Panc1 (cell line): ENCODE measurements at regions not wholly inside any gene's neighbourhood (a gene's known extent, or its start where the extent isn't known, plus 50 kb on each side); places are given as distances from the start of the nearest gene placed in this dataset.

Experiments
- ATAC-seq: fragments of 200-7000 bp; cut with Tn5 transposase; 2 replicates; pipeline ENCODE4 v1.9.1; 2020; ENCODE audit warnings: mild to moderate bottlenecking, moderate library complexity
- BruUV-seq: library from RNA; stranded (reverse); fragments of 400-500 nt; replicated peaks from 2 replicates; lab custom pipeline; 2021; lab: Mats Ljungman, UMichigan
- CTCF ChIA-PET: fragments of 300-600 bp; sonication (Branson Sonifier 250); formaldehyde crosslinking; loops from one replicate; lab custom pipeline; 2022; ENCODE audit warnings: antibody characterized with exemption; lab: Charles Lee
- POLR2A ChIA-PET: fragments of 300-600 bp; sonication (Branson Sonifier 250); formaldehyde crosslinking; loops from one replicate; lab custom pipeline; 2022; ENCODE audit warnings: antibody characterized with exemption; lab: Charles Lee
- DNase-seq: peaks from one replicate; pipeline ENCODE4 v3.0.0-alpha.2; 2010; ENCODE audit warnings: low read depth, low spot score
- H3K27ac ChIP-seq: 2 replicates; pipeline ENCODE4 v1.5.1; 2011; ENCODE audit warnings: mild to moderate bottlenecking, low read length, inconsistent platforms
- H3K27me3 ChIP-seq: fragments of 200-500 bp; sonication (Bioruptor generic); 2 replicates; pipeline ENCODE4 v1.6.0; 2014; ENCODE audit warnings: low read length, inconsistent platforms; ENCODE audit not compliant: control insufficient read depth, insufficient read depth
- H3K36me3 ChIP-seq: fragments of 200-500 bp; sonication (Bioruptor generic); 2 replicates; pipeline ENCODE4 v1.5.1; 2014; ENCODE audit warnings: inconsistent platforms, mild to moderate bottlenecking, low read length, moderate library complexity; ENCODE audit not compliant: control insufficient read depth, insufficient read depth
- H3K4me1 ChIP-seq: 2 replicates; pipeline ENCODE4 v1.5.1; 2011; ENCODE audit warnings: inconsistent platforms, mild to moderate bottlenecking, low read length, moderate library complexity; ENCODE audit not compliant: control insufficient read depth, insufficient read depth
- H3K4me3 ChIP-seq, 2 experiments: 2 replicates each; pipeline ENCODE4 v1.5.1; 2011 to 2012; ENCODE audit warnings: low read depth in 2 of 2, low read length in 2 of 2, mild to moderate bottlenecking in 2 of 2, inconsistent platforms in 1 of 2, moderate library complexity in 1 of 2
- H3K9me3 ChIP-seq: fragments of 200-500 bp; sonication (Bioruptor generic); 2 replicates; pipeline ENCODE4 v1.5.1; 2014; ENCODE audit warnings: low read depth, mild to moderate bottlenecking, inconsistent platforms, low read length, moderate library complexity; ENCODE audit not compliant: control insufficient read depth, insufficient read depth
- POLR2AphosphoS5 ChIP-seq: IDR thresholded peaks from 2 replicates; pipeline ENCODE4 v1.6.1; 2012; ENCODE audit warnings: mild to moderate bottlenecking, low read depth, low read length, moderate library complexity
- SIN3A ChIP-seq: IDR thresholded peaks from 2 replicates; pipeline ENCODE4 v1.6.1; 2012; ENCODE audit warnings: low read depth, mild to moderate bottlenecking, low read length, moderate library complexity, borderline replicate concordance; ENCODE audit not compliant: insufficient read depth
- TCF7L2 ChIP-seq: IDR thresholded peaks from 2 replicates; pipeline ENCODE4 v1.6.1; 2011; ENCODE audit warnings: mild to moderate bottlenecking, low read depth, low read length, inconsistent platforms
- in situ Hi-C: cut with HindIII; loops from 2 replicates; pipeline ENCODE4 v1.10.0; 2016; ENCODE audit warnings: low sequenced_read_pairs, low pct_unique_long_range_greater_than_20kb
- intact Hi-C: fragments of 100-400 bp; cut with micrococcal nuclease; formaldehyde crosslinking; loops from one replicate; pipeline ENCODE4 v1.10.0; 2022; ENCODE audit not compliant: unreplicated experiment
- TF ChIP-seq, protein P1 (sequence below), 2 experiments: IDR thresholded peaks; 2 replicates each; pipeline ENCODE4 v1.6.1; 2011 to 2012; ENCODE audit warnings: low read depth in 2 of 2, control low read depth in 1 of 2, low read length in 1 of 2, mild to moderate bottlenecking in 1 of 2, moderate library complexity in 1 of 2; ENCODE audit not compliant: insufficient read depth in 1 of 2
- TF ChIP-seq, protein P2 (sequence below): fragments of 450-650 bp; IDR thresholded peaks from 2 replicates; pipeline ENCODE4 v1.5.1; 2017; ENCODE audit warnings: mild to moderate bottlenecking

- H3K27me3 ChIP-seq = no peaks in the 10 kb centered on the region
- ATAC-seq = no peak
- intact Hi-C loops (no loop called here), in situ Hi-C loops (no loop called here)
- no peak overlapping the region for H3K27ac ChIP-seq
- no peaks in the 10 kb centered on the region for H3K36me3 ChIP-seq
- no peak for DNase-seq
- H3K9me3 ChIP-seq = no peaks in the 10 kb centered on the region
- ChIA-PET CTCF (no interaction called here), POLR2A (no interaction called here)
- no peaks in the 10 kb centered on the region for H3K4me1 ChIP-seq
- BruUV-seq = no TSS peak
- TF ChIP-seq SIN3A = no peak
- TF ChIP-seq, protein P1, sequence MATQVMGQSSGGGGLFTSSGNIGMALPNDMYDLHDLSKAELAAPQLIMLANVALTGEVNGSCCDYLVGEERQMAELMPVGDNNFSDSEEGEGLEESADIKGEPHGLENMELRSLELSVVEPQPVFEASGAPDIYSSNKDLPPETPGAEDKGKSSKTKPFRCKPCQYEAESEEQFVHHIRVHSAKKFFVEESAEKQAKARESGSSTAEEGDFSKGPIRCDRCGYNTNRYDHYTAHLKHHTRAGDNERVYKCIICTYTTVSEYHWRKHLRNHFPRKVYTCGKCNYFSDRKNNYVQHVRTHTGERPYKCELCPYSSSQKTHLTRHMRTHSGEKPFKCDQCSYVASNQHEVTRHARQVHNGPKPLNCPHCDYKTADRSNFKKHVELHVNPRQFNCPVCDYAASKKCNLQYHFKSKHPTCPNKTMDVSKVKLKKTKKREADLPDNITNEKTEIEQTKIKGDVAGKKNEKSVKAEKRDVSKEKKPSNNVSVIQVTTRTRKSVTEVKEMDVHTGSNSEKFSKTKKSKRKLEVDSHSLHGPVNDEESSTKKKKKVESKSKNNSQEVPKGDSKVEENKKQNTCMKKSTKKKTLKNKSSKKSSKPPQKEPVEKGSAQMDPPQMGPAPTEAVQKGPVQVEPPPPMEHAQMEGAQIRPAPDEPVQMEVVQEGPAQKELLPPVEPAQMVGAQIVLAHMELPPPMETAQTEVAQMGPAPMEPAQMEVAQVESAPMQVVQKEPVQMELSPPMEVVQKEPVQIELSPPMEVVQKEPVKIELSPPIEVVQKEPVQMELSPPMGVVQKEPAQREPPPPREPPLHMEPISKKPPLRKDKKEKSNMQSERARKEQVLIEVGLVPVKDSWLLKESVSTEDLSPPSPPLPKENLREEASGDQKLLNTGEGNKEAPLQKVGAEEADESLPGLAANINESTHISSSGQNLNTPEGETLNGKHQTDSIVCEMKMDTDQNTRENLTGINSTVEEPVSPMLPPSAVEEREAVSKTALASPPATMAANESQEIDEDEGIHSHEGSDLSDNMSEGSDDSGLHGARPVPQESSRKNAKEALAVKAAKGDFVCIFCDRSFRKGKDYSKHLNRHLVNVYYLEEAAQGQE (IDR thresholded peaks at IDR 0.05; ENCODE audit: insufficient read depth in 1 of 2, low read depth in 2 of 2, low read length in 1 of 2) = no peak
- H3K4me3 ChIP-seq = no peak overlapping the region
Measured at GRCh38 chr15:62578960-62579359, 413.9 kb upstream of the C2CD4B start.

DNA sequence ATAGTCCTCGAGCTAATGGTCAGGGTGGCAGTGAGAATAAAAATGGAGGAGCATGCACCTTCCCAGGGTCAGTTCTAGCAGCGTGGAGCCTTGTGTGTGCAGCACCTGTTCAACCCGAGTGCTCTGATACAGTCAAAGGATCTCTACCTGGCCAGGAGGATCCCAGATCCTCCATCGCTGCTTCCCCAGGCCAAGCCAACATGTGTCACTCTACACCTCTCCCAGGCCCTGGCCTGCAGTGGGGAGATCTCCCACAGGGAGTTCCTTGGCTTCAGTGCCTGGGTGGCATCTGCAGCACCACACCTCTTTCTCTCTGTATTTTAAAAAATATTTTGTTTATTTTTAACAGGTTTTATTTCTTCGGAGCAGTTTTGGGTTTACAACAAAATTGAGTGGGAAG, 414.8 kb upstream of the C2CD4B start:
- ATAC-seq (0 out of 2 replicates have a peak, but pooled peaks have one; percentile 26), DNase-seq (no peak)
- CTCF ChIA-PET = no interaction called here
- intact Hi-C loops = no loop called here
- H3K4me3 ChIP-seq = no peak overlapping the region
- H3K4me1 ChIP-seq = no peaks in the 10 kb centered on the region
- no peak overlapping the region for H3K27ac ChIP-seq
- POLR2A ChIA-PET = no interaction called here
- TF ChIP-seq SIN3A = no peak
- no TSS peak for BruUV-seq
- H3K9me3 ChIP-seq = no peaks in the 10 kb centered on the region
- in situ Hi-C loops = no loop called here
- H3K36me3 ChIP-seq = no peaks in the 10 kb centered on the region
- no peaks in the 10 kb centered on the region for H3K27me3 ChIP-seq

DNA sequence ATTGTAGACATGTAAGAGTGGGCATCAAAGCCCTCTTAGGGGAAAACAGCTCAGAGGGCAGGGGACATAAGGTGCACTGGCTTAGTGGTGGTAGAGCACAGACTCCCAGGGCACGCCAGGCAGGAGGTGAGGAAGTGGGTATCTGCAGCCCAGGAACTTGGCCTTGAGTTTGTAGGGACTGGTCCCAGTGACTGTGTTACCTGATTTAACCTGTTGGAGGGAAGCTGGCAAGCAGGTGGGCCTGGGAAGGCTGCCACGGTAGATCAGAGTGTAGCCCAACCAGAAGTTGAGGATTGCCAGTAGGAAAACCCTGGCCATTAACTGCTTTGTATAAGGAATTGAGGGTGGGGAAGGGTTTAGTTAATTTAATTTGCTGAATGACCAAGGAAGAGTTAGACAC, 417.5 kb upstream of the C2CD4B start:
- no peak overlapping the region for H3K4me3 ChIP-seq
- TF ChIP-seq TCF7L2 (no peak), POLR2AphosphoS5 (no peak), SIN3A (no peak)
- TF ChIP-seq, protein P2, sequence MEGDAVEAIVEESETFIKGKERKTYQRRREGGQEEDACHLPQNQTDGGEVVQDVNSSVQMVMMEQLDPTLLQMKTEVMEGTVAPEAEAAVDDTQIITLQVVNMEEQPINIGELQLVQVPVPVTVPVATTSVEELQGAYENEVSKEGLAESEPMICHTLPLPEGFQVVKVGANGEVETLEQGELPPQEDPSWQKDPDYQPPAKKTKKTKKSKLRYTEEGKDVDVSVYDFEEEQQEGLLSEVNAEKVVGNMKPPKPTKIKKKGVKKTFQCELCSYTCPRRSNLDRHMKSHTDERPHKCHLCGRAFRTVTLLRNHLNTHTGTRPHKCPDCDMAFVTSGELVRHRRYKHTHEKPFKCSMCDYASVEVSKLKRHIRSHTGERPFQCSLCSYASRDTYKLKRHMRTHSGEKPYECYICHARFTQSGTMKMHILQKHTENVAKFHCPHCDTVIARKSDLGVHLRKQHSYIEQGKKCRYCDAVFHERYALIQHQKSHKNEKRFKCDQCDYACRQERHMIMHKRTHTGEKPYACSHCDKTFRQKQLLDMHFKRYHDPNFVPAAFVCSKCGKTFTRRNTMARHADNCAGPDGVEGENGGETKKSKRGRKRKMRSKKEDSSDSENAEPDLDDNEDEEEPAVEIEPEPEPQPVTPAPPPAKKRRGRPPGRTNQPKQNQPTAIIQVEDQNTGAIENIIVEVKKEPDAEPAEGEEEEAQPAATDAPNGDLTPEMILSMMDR = no peak
- TF ChIP-seq, protein P1 (IDR thresholded peaks at IDR 0.05; ENCODE audit: insufficient read depth in 1 of 2, low read depth in 2 of 2, low read length in 1 of 2) = no peak
- intact Hi-C loops (no loop called here), in situ Hi-C loops (no loop called here)
- H3K9me3 ChIP-seq = no peaks in the 10 kb centered on the region
- no peak overlapping the region for H3K27ac ChIP-seq
- POLR2A ChIA-PET = no interaction called here
- no peak for ATAC-seq
- CTCF ChIA-PET = no interaction called here
- H3K36me3 ChIP-seq = no peaks in the 10 kb centered on the region
- DNase-seq = no peak
- no peaks in the 10 kb centered on the region for H3K4me1 ChIP-seq
- H3K27me3 ChIP-seq = no peaks in the 10 kb centered on the region
- no TSS peak for BruUV-seq
